HG03039 (cell line): ENCODE measurements at regions not wholly inside any gene's neighbourhood (a gene's known extent, or its start where the extent isn't known, plus 50 kb on each side); places are given as distances from the start of the nearest gene placed in this dataset.
A peak's percentile ranks its signal among the peaks of the same experiment; 100 is the strongest.

Experiments used
- ATAC-seq: cut with Tn5 transposase; IDR thresholded peaks from one replicate; pipeline ENCODE4 v1.9.1; 2021; ENCODE audit warnings: mild to moderate bottlenecking, moderate library complexity; ENCODE audit not compliant: unreplicated experiment

DNA sequence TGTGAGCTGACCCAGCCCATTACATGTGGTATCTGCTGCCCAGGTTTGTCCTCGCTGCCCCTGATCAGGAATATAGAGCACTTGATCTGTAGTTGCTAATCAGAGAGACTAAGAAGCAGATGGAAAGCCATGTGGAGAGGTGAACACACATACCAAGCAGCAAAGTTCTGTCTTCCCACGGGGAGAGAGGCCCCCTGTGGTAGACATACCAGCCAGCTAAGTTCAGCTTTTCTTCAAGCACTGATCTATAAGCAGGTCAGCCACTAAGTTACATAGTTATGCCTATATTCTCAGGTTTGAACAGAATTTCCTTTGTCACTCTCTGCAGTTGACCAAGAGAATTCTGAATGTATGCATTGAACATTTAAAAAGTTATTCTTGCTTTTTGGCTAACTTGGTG is 76.4 kb downstream of the DDX3Y start:
- ATAC-seq = no peak

DNA sequence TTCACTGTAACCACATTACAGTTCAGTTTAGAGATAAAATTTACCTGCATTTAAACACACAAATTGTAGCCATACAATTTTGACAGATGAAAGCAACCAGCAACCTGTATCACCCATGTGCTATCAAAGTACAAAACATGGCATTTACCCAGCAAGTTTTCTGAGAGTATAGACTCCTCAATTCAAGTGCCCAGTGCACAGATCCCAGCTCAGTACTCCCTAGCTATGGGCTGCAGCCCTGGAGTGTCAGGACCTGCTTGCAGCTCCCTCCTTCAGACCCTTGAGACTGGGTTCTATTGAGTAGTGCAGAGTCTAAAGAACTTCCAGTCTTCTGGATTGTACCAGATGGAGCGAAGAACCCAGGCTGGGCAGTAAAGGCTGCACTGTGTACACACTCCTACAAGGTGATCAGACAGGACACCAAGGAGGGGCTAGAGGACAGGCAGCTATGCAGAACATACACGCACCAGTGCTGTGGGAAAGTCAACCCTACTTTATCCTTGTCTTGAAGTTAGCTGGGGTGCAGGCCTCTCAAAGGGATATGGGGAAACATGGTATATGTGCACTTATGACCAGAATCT is 77.7 kb downstream of the DDX3Y start:
- no peak for ATAC-seq

- no peak for ATAC-seq
These were observed 80.1 kb downstream of the DDX3Y start for GRCh38 chrY:12984637-12985344.

DNA sequence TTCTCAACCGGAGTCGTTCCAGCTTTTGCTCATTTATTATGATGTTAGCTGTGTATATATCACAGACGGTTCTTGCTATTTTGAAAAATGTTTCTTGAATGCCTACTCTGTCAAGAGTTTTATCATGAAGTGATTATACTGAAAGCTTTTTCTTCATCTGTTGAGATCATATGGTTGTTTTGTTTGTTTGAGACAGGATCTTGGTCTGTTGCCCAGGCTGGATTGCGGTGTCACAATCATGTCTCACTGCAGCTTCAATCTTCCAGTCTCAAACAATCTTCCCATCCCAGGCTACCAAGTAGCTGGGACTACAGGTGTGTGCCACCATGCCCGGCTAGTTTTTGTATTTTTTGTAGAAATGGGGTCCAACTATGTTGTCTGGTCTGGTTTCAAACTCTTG is 112.8 kb downstream of the DDX3Y start:
- ATAC-seq = no peak

DNA sequence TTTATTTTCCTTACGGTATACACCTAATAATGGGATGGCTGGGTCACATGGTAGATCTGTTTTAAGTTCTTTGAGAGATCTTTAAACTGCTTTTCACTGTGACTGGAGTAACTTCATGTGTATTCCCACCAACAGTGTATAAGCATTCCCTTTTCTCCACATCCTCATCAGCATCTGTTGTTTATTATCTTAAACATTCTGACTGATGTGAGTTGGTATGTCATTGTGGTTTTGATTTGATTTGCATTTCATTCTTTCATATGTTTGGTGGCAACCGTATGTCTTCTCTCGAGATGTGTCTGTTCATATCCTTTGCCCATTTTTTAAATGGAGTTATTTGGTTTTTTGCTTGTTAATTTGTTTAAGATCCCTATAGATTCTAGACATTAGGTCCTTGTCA is 114.8 kb downstream of the DDX3Y start:
- ATAC-seq = no peak

DNA sequence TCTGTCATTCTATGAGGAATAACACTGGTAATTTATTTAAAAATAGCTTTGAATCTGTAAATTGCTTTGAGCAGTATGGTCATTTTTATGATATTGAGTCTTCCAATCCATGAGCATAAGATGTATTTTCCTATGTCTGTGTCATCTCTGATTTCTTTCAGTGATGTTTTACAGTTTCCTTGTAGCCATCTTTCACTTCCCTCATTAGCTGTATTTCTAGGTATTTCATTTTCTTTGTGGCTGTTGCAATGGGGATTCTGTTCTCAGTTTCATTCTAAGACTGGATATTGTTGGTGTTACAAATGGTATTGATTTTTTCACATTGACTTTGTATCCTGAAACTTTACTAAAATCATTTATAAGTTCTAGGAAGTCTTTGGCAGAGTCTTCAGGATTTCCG is 116.2 kb downstream of the DDX3Y start:
- ATAC-seq = no peak

DNA sequence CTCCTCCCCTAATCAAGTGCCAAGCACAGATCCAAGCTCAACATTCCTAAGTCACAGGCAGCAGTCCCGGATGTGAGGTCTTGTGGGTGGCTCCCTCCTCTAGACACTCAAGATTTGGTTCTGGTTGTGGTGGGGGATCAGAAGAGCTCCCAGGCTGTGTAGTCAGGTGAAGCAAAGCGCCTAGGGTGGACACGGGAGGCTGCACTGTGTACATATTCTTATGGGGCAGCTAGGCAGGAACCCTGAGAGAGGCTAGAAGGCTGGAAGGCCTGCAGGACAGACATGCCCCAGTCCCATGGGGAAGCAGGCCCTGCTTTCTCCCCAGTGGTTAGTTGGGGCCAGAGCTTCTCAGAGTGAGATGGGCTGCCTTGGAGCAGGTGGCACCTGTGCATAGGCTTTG is 118.9 kb downstream of the DDX3Y start:
- ATAC-seq = no peak

DNA sequence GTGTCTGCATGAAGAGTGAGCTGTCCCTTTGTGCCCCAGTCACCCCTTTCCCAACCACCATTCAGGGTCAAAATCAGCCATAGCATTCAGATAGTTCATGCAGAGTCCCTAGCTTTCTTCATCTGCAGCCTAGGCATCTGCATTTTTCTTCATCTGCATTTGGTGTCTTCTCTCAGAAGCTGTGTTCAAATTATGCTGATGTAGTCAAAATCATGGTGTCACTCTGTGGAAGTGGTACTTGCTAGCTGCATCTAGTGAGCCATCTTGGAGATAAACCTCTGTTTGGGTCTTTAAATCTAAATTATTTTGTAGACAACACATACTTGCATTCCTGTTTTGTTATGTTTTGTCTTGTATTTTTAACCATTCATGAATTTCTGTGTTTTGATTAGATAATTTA is 119.8 kb downstream of the DDX3Y start:
- ATAC-seq = no peak

DNA sequence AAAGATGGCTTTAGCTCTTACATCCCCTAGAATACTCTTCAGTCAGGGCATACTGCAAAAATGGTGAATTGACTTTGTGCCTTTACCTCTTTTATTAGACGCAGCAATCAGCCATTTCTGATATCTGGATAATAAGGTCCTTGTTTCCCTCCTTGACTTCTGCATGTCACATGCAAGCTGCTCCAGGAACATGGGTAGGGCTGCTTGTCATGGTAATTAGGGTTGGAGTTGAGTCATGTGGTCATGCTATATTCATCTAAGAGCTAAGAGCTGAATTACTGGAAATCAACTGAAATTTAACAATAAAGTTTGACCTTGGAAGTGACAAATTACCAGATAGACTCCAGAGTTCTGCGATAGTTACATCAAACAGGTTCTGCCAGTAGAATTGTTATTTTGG is 122.2 kb downstream of the DDX3Y start:
- no peak for ATAC-seq

DNA sequence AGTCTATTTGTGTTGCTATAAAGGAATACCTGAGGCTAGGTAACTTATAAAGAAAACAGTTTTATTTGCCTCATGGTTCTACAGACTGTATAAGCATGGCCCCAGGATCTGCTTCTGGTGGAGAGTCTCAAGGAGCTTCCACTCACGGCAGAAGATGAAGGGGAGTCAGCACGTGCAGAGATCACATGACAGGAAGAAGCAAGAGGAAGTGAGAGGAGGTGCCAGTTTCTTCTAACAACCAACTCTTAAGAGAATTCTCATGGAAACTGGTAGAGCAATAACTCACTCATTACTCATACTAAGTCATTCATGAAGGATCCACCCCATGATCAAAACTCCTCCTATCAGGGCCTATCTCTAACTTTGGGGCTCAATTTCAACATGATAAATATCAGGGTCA is 135.6 kb downstream of the DDX3Y start:
- no peak for ATAC-seq

- no peak for ATAC-seq
These were observed 148.8 kb downstream of the DDX3Y start for GRCh38 chrY:13053501-13053900.

DNA sequence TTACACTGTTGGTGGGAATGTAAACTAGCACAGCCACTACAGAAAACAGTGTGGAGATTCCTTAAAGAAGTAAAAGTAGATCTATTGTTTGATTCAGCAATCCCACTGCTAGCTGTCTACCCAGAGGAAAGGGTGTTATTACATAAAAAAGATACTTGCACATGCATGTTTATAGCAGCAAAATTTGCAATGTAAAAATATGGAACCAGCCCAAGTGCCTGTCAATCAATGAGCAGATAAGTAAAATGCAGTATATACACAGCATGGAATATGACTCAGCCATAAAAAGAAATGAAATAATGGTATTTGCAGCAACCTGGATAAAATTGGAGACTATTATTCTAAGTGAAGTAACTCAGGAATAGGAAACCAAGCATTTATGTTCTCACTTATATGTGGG is 161.7 kb downstream of the DDX3Y start:
- ATAC-seq = no peak

DNA sequence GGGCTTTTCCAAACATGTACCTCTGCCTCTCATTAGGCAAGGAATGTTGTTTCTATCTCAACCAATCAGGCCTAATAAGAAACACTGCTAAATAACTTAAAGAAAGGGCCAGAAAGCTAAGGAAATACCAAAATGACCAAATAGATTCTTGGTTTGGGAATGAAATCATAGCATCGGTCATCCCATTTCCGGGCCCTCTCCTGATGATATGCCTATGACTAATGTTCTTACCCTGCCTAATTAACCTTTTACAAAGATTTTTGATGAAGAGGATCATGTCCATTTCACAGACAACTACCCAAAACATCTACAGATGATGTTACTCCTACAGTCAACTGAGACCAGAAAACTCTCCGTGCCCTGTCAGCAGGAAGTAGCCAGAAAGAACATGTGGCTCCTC is 164.0 kb downstream of the DDX3Y start:
- ATAC-seq = no peak

GRCh38 chrY:13069111-13069510 is 164.4 kb downstream of the DDX3Y start:
- ATAC-seq = no peak

DNA sequence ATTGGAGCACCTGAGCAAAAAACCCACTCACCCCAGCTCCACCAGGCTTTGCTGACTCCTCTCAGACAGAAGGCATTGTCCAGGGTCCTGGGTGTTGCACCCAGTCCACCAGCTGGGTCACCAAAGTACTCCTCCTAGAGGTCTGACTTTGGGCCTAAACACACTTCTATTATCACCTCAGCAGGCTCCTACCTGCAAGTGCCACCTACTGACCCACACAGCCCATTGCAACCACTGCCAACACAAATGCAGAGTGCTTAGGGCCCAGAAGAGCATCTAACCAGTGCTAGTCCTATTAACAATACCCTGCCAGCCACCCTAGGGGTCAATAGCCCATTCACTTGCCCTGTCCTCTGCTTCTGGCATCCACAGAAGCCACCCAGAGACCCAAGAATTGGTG is 178.1 kb downstream of the DDX3Y start:
- ATAC-seq = no peak

GRCh38 chrY:13091575-13091974 is 186.9 kb downstream of the DDX3Y start:
- ATAC-seq = no peak

GRCh38 chrY:13092986-13093385 is 188.3 kb downstream of the DDX3Y start:
- ATAC-seq = no peak

GRCh38 chrY:13093461-13093860 is 188.8 kb downstream of the DDX3Y start:
- no peak for ATAC-seq

DNA sequence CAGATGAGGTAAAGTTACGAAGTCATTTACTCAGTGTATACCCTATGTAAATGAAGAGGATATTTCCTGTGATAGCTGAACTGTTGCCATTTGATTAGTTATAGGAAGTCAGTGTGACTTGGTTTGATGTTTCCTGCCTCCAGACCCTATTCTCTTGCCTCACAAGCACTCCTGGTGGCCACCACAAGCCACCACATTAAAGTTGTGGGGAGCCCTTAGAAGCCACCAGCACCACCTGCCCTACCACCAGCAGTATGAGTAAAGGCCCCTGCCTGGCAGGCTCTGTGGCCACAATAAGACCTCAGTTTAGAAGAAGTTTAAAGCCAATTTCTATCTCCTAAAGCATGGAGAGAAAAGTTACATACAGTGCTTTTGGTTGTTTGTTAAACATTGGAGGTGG is 189.7 kb downstream of the DDX3Y start:
- no peak for ATAC-seq

GRCh38 chrY:13094904-13095600 is 190.4 kb downstream of the DDX3Y start:
- ATAC-seq = no peak

- ATAC-seq = peak; percentile 87
These were observed 222.3 kb downstream of the DDX3Y start for GRCh38 chrY:13126881-13127456.

DNA sequence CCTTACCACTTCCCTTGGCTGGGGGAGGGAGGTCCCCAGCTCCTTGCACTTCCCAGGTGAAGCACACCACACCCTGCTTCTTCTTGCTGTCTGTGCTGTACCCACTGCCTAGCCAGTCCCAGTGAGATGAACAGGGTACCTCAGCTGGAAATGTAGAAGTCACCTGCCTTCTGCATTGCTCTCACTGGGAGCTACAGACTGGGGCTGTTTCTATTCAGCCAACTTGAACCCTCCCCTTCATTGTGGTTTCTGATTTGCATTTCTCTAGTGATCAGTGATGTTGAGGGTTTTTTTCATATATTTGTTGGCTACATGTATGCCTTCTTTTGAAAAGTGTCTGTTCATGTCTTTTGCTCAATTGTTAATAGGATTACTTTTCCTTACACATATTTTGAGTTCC is 222.8 kb downstream of the DDX3Y start:
- ATAC-seq = peak; percentile 74
